GM18498 (cell line): ENCODE measurements at regions not wholly inside any gene's neighbourhood (a gene's known extent, or its start where the extent isn't known, plus 50 kb on each side); places are given as distances from the start of the nearest gene placed in this dataset.
A peak's percentile ranks its signal among the peaks of the same experiment; 100 is the strongest.
"Not testable (repeated sequence)": the region's sequence is repeated elsewhere in the genome, so short reads cannot be mapped to it uniquely, and the experiment has no call there.

ENCODE experiments used
- ATAC-seq: cut with Tn5 transposase; IDR thresholded peaks from one replicate; pipeline ENCODE4 v1.9.1; 2021; ENCODE audit warnings: mild to moderate bottlenecking, moderate library complexity; ENCODE audit not compliant: unreplicated experiment

GRCh38 chr1:209132736-209133467 is 450.6 kb upstream of the CAMK1G start:
- no peak for ATAC-seq

- peak; percentile 91 for ATAC-seq
These were observed 449.5 kb upstream of the CAMK1G start for GRCh38 chr1:209134001-209134400.

GRCh38 chr1:209143916-209144315 is 439.6 kb upstream of the CAMK1G start:
- ATAC-seq, result no peak

- no peak for ATAC-seq
These were observed 433.4 kb upstream of the CAMK1G start for GRCh38 chr1:209150114-209150513.

GRCh38 chr1:209153411-209153810 is 430.1 kb upstream of the CAMK1G start:
- ATAC-seq, result no peak

- no peak for ATAC-seq
These were observed 428.6 kb upstream of the CAMK1G start for GRCh38 chr1:209154912-209155311.

- no peak for ATAC-seq
These were observed 428.0 kb upstream of the CAMK1G start for GRCh38 chr1:209155546-209155945.

- ATAC-seq, result no peak
These were observed 426.5 kb upstream of the CAMK1G start for GRCh38 chr1:209156991-209157390.

- ATAC-seq, result no peak
These were observed 425.8 kb upstream of the CAMK1G start for GRCh38 chr1:209157546-209158249.

GRCh38 chr1:209158851-209159250 is 424.7 kb upstream of the CAMK1G start:
- no peak for ATAC-seq

GRCh38 chr1:209160230-209160629 is 423.3 kb upstream of the CAMK1G start:
- no peak for ATAC-seq

GRCh38 chr1:209162651-209163050 is 420.9 kb upstream of the CAMK1G start:
- ATAC-seq, result no peak

- ATAC-seq, result no peak
These were observed 415.3 kb upstream of the CAMK1G start for GRCh38 chr1:209168204-209168603.

- no peak for ATAC-seq
These were observed 412.4 kb upstream of the CAMK1G start for GRCh38 chr1:209171151-209171550.

GRCh38 chr1:209172286-209172685 is 411.2 kb upstream of the CAMK1G start:
- ATAC-seq, result no peak

GRCh38 chr1:209172792-209173542 is 410.5 kb upstream of the CAMK1G start:
- ATAC-seq, result not testable (repeated sequence)

GRCh38 chr1:209173796-209174195 is 409.7 kb upstream of the CAMK1G start:
- not testable (repeated sequence) for ATAC-seq

GRCh38 chr1:209176866-209177430 is 406.6 kb upstream of the CAMK1G start:
- ATAC-seq, result no peak

- no peak for ATAC-seq
These were observed 400.3 kb upstream of the CAMK1G start for GRCh38 chr1:209183195-209183594.

GRCh38 chr1:209187589-209187988 is 395.9 kb upstream of the CAMK1G start:
- ATAC-seq, result no peak

GRCh38 chr1:209190591-209191261 is 392.8 kb upstream of the CAMK1G start:
- peak; percentile 97 for ATAC-seq
